ENCODE measurements at regions not wholly inside any gene's neighbourhood (a gene's known extent, or its start where the extent isn't known, plus 50 kb on each side); places are given as distances from the start of the nearest gene placed in this dataset.

DNA sequence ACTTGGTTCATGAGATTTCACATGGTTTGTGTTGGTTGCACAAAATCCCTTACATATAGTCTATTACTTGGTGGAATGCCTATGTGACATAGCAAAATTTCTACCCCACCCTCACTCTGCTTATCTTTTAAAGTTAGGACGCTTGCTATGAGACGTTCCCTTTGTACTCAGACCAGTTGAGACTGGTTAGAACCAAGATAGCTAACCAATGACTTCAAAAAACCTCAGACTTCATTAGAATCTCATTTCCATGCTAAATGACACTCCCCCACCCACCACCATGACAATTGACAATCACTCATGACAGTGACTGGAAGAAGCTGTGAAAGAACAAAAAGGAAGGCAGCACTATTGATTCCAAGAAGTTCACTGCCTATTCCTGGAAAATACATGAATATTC, 313.6 kb downstream of the ETS1 start:
- BruUV-seq (replicated peaks), result no TSS peak
- WGBS (ENCODE audit: insufficient coverage, insufficient replicate concordance, low lambda C conversion rate, missing lambda C conversion rate), result 100% methylated on average over 2 of the region's 2 CpGs
- ChIA-PET SMC1A (ENCODE audit: uncharacterized antibody, unreplicated experiment) (no interaction called here), CTCF (interaction anchor here (1.5 kb wide), 1 partner anchor 22 kb away, joined by 4 read pairs; no protein-coding TSS in a partner anchor), POLR2A (no interaction called here), RAD21 (ENCODE audit: unreplicated experiment) (no interaction called here)
- H3K4me2 ChIP-seq (ENCODE audit: control insufficient read depth, insufficient read depth), result no peak overlapping the region
- intact Hi-C loops (cut with micrococcal nuclease; ENCODE audit: unreplicated experiment) (no loop called here), in situ Hi-C loops (cut with MboI) (no loop called here)
- no peaks in the 10 kb centered on the region for H4K20me1 ChIP-seq (ENCODE audit: control insufficient read depth, insufficient read depth)
- no peak overlapping the region for H3K4me3 ChIP-seq
- no peak for DNase-seq (ENCODE audit: low read depth, low spot score)
- H2AFZ ChIP-seq (ENCODE audit: control insufficient read depth, low read depth, low read length), result no peak overlapping the region
- no peaks in the 10 kb centered on the region for H3K79me2 ChIP-seq (ENCODE audit: control insufficient read depth, insufficient read depth, low read length)
- FAIRE-seq, result no peak
- no peaks in the 10 kb centered on the region for H3K36me3 ChIP-seq (ENCODE audit: control insufficient read depth in 2 of 2, insufficient read depth in 2 of 2, low read length in 1 of 2)
- no peaks in the 10 kb centered on the region for H3K4me1 ChIP-seq (ENCODE audit: control insufficient read depth, insufficient read depth, low read length)
- H3K9ac ChIP-seq (ENCODE audit: control insufficient read depth, insufficient read depth, low read length), result no peak overlapping the region
- no peak for TF ChIP-seq NR2F1 (conservative IDR thresholded peaks at IDR 0.05)
- no peak for TF ChIP-seq SPI1 (IDR thresholded peaks at IDR 0.05; ENCODE audit: borderline replicate concordance, insufficient read depth, low read depth, low read length)
- H3K27ac ChIP-seq (ENCODE audit: control insufficient read depth, insufficient read depth), result no peak overlapping the region
- H3K27me3 ChIP-seq (replicated peaks in 1 of 2; ENCODE audit: control insufficient read depth in 2 of 2, insufficient read depth in 2 of 2, low read length in 1 of 2), result peaks cover 2 to 4% of the 10 kb centered on the region in 2 experiments
- no peaks in the 10 kb centered on the region for H3K9me3 ChIP-seq (replicated peaks; ENCODE audit: control insufficient read depth, insufficient read depth, low read length)
- no peak for ATAC-seq

DNA sequence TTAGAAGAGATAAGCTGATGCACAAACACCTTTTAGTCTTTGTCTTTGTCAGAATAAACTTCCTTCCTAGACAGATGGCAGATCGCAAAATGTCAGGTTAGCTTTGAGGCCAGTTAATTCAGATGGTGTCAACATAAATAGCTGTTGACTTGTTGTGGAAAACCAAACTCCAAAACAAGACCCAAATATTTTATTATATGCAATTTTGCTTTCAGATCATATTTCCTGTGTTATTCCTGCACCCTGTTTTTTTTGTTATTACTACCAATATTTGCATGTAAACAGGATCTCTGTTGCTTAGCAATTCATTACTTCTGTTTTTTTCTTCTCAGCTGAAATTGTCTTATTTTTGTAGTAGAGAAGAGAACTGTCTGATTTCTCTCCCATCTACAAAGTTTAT, 316.0 kb downstream of the ETS1 start:
- no TSS peak for BruUV-seq (replicated peaks)
- ChIA-PET POLR2A (no interaction called here), CTCF (no interaction called here), RAD21 (ENCODE audit: unreplicated experiment) (no interaction called here), SMC1A (ENCODE audit: uncharacterized antibody, unreplicated experiment) (interaction anchor here (0.5 to 1.5 kb wide), 3 partner anchors 37 to 361 kb away, joined by 3 read pairs; no protein-coding TSS in a partner anchor)
- Histone ChIP-seq H3K4me2 (ENCODE audit: control insufficient read depth, insufficient read depth) (no peak overlapping the region), H3K9me3 (replicated peaks; ENCODE audit: control insufficient read depth, insufficient read depth, low read length) (no peaks in the 10 kb centered on the region), H3K4me3 (no peak overlapping the region), H2AFZ (ENCODE audit: control insufficient read depth, low read depth, low read length) (no peak overlapping the region), H3K79me2 (ENCODE audit: control insufficient read depth, insufficient read depth, low read length) (no peaks in the 10 kb centered on the region), H4K20me1 (ENCODE audit: control insufficient read depth, insufficient read depth) (no peaks in the 10 kb centered on the region), H3K27me3 (replicated peaks in 1 of 2; ENCODE audit: control insufficient read depth in 2 of 2, insufficient read depth in 2 of 2, low read length in 1 of 2) (peaks cover under 1 to 6% of the 10 kb centered on the region in 2 experiments), H3K9ac (ENCODE audit: control insufficient read depth, insufficient read depth, low read length) (no peak overlapping the region), H3K27ac (ENCODE audit: control insufficient read depth, insufficient read depth) (no peak overlapping the region), H3K36me3 (ENCODE audit: control insufficient read depth in 2 of 2, insufficient read depth in 2 of 2, low read length in 1 of 2) (no peaks in the 10 kb centered on the region), H3K4me1 (ENCODE audit: control insufficient read depth, insufficient read depth, low read length) (no peaks in the 10 kb centered on the region)
- no peak for FAIRE-seq
- in situ Hi-C loops (cut with MboI) (no loop called here), intact Hi-C loops (cut with micrococcal nuclease; ENCODE audit: unreplicated experiment) (no loop called here)
- TF ChIP-seq WRNIP1 (IDR thresholded peaks at IDR 0.05; ENCODE audit: borderline replicate concordance, low read depth, low read length), result no peak
- TF ChIP-seq KAT2A (conservative IDR thresholded peaks at IDR 0.05; ENCODE audit: control insufficient read depth, low read depth, low read length), result no peak
- TF ChIP-seq CBX3 (IDR thresholded peaks at IDR 0.05; ENCODE audit: borderline replicate concordance, low read depth), result no peak
- TF ChIP-seq RBBP5 (conservative IDR thresholded peaks at IDR 0.05), result no peak
- TF ChIP-seq SMC3 (IDR thresholded peaks at IDR 0.05; ENCODE audit: borderline replicate concordance, low read length), result no peak
- no peak for TF ChIP-seq SP1 (IDR thresholded peaks at IDR 0.05; ENCODE audit: low read depth, low read length)
- no peak for TF ChIP-seq CREM (IDR thresholded peaks at IDR 0.05; ENCODE audit: low read depth)
- no peak for TF ChIP-seq NR2C2 (IDR thresholded peaks at IDR 0.05; ENCODE audit: borderline replicate concordance, control insufficient read depth, insufficient read length, low read depth)
- TF ChIP-seq ZNF207 (IDR thresholded peaks at IDR 0.05; ENCODE audit: borderline replicate concordance), result no peak
- TF ChIP-seq HDAC6 (IDR thresholded peaks at IDR 0.05; ENCODE audit: unreplicated experiment), result no peak
- no peak for TF ChIP-seq MYC (IDR thresholded peaks at IDR 0.05; ENCODE audit: insufficient read depth, insufficient read length, insufficient replicate concordance, low read length, severe bottlenecking)
- TF ChIP-seq, protein P1, sequence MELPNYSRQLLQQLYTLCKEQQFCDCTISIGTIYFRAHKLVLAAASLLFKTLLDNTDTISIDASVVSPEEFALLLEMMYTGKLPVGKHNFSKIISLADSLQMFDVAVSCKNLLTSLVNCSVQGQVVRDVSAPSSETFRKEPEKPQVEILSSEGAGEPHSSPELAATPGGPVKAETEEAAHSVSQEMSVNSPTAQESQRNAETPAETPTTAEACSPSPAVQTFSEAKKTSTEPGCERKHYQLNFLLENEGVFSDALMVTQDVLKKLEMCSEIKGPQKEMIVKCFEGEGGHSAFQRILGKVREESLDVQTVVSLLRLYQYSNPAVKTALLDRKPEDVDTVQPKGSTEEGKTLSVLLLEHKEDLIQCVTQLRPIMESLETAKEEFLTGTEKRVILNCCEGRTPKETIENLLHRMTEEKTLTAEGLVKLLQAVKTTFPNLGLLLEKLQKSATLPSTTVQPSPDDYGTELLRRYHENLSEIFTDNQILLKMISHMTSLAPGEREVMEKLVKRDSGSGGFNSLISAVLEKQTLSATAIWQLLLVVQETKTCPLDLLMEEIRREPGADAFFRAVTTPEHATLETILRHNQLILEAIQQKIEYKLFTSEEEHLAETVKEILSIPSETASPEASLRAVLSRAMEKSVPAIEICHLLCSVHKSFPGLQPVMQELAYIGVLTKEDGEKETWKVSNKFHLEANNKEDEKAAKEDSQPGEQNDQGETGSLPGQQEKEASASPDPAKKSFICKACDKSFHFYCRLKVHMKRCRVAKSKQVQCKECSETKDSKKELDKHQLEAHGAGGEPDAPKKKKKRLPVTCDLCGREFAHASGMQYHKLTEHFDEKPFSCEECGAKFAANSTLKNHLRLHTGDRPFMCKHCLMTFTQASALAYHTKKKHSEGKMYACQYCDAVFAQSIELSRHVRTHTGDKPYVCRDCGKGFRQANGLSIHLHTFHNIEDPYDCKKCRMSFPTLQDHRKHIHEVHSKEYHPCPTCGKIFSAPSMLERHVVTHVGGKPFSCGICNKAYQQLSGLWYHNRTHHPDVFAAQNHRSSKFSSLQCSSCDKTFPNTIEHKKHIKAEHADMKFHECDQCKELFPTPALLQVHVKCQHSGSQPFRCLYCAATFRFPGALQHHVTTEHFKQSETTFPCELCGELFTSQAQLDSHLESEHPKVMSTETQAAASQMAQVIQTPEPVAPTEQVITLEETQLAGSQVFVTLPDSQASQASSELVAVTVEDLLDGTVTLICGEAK (IDR thresholded peaks at IDR 0.05; ENCODE audit: borderline replicate concordance), result no peak
- no peak for DNase-seq (ENCODE audit: low read depth, low spot score)
- no peak for ATAC-seq
- WGBS (ENCODE audit: insufficient coverage, insufficient replicate concordance, low lambda C conversion rate, missing lambda C conversion rate), result 5% methylated on average over 1 of the region's 1 CpG

All from GM12878 (cell line).